H1 (cell line): ENCODE measurements at regions not wholly inside any gene's neighbourhood (a gene's known extent, or its start where the extent isn't known, plus 50 kb on each side); places are given as distances from the start of the nearest gene placed in this dataset.

Experiments used
- EZH2 ChIP-seq: fragments of 200-600 bp; sonication (generic); IDR thresholded peaks from 2 replicates; pipeline ENCODE4 v1.7.1; 2012; ENCODE audit warnings: low read depth, mild to moderate bottlenecking, moderate library complexity, low read length, inconsistent platforms; ENCODE audit not compliant: severe bottlenecking
- MAX ChIP-seq: IDR thresholded peaks from 2 replicates; pipeline ENCODE4 v1.6.1; 2012; ENCODE audit warnings: inconsistent platforms
- POLR2A ChIP-seq, 2 experiments: IDR thresholded peaks; 1 replicate in 1 of 2; 2 replicates in 1 of 2; pipeline ENCODE4 v1.6.1; 2011; ENCODE audit warnings: low read depth in 2 of 2, low read length in 2 of 2, mild to moderate bottlenecking in 2 of 2; ENCODE audit errors: control extremely low read depth in 1 of 2
- POLR2AphosphoS5 ChIP-seq: IDR thresholded peaks from 2 replicates; pipeline ENCODE4 v1.6.1; 2011; ENCODE audit warnings: low read depth, low read length
- SIN3A ChIP-seq, 2 experiments: IDR thresholded peaks in 1 of 2; conservative IDR thresholded peaks in 1 of 2; 2 replicates each; pipeline ENCODE4 v1.6.1; 2011 to 2012; ENCODE audit warnings: low read length in 2 of 2, improper control_type of control experiment in 1 of 2, low read depth in 1 of 2, mild to moderate bottlenecking in 1 of 2

- TF ChIP-seq EZH2 (no peak), MAX (no peak), SIN3A (conservative IDR thresholded peaks at IDR 0.05 in 1 of 2, IDR thresholded peaks at IDR 0.05 in 1 of 2; ENCODE audit: low read depth in 1 of 2, low read length in 2 of 2) (no peak), POLR2A (IDR thresholded peaks at IDR 0.05; ENCODE audit: control extremely low read depth in 1 of 2, low read depth in 2 of 2, low read length in 2 of 2) (no peak), POLR2AphosphoS5 (no peak)
Observed at GRCh38 chr2:216943109-216943508, 83.2 kb upstream of the TNP1 start.
